GM12878 (cell line): ENCODE measurements at regions not wholly inside any gene's neighbourhood (a gene's known extent, or its start where the extent isn't known, plus 50 kb on each side); places are given as distances from the start of the nearest gene placed in this dataset.

Experiments used
- ATAC-seq: fragments of 200-7000 bp; cut with Tn5 transposase; 3 replicates; pipeline ENCODE4 v1.9.1; 2020; ENCODE audit warnings: mild to moderate bottlenecking, moderate library complexity
- BruUV-seq: library from RNA; stranded (reverse); fragments of 400-500 nt; replicated peaks from 2 replicates; lab custom pipeline; 2021; lab: Mats Ljungman, UMichigan
- CTCF ChIA-PET: fragments of 300-600 bp; sonication (Branson Sonifier 250); formaldehyde crosslinking; extraction: SDS; loops from one replicate; lab custom pipeline; 2021; ENCODE audit warnings: inconsistent platforms; lab: Yijun Ruan, JAX
- POLR2A ChIA-PET: fragments of 350-600 bp; formaldehyde crosslinking; extraction: SDS; loops from one replicate; lab custom pipeline; 2021; ENCODE audit warnings: inconsistent platforms; lab: Charles Lee
- RAD21 ChIA-PET: fragments of 300-600 bp; sonication (Branson Sonifier 250); formaldehyde crosslinking; loops from one replicate; lab custom pipeline; 2023; ENCODE audit warnings: antibody characterized with exemption; ENCODE audit not compliant: unreplicated experiment; lab: Charles Lee
- SMC1A ChIA-PET: fragments of 300-600 bp; sonication (Branson Sonifier 250); formaldehyde crosslinking; loops from one replicate; lab custom pipeline; 2023; ENCODE audit not compliant: unreplicated experiment, uncharacterized antibody; lab: Charles Lee
- DNase-seq: peaks from one replicate; pipeline ENCODE4 v3.0.0-alpha.2; 2011; ENCODE audit warnings: low read depth, low spot score
- FAIRE-seq: peaks from 3 replicates; lab custom pipeline; 2011; peaks lifted over from hg19 to GRCh38; lab: Jason Lieb, UNC
- H2AFZ ChIP-seq: 2 replicates; pipeline ENCODE4 v1.6.0; 2011; ENCODE audit warnings: low read depth, low read length, control low read depth; ENCODE audit not compliant: control insufficient read depth
- H3K27ac ChIP-seq: 2 replicates; pipeline ENCODE4 v1.5.1; 2011; ENCODE audit warnings: control low read depth; ENCODE audit not compliant: control insufficient read depth, insufficient read depth
- H3K27me3 ChIP-seq, 2 experiments: replicated peaks in 1 of 2; 2 replicates each; pipeline versions ENCODE4 v1.6.0 to v1.6.1; 2011; ENCODE audit warnings: low read length in 1 of 2; ENCODE audit not compliant: control insufficient read depth in 2 of 2, insufficient read depth in 2 of 2
- H3K36me3 ChIP-seq, 2 experiments: 2 replicates each; pipeline ENCODE4 v1.5.1; 2011; ENCODE audit warnings: low read length in 1 of 2; ENCODE audit not compliant: control insufficient read depth in 2 of 2, insufficient read depth in 2 of 2
- H3K4me1 ChIP-seq: 2 replicates; pipeline ENCODE4 v1.6.1; 2011; ENCODE audit warnings: mild to moderate bottlenecking, low read length, moderate library complexity, mixed read lengths; ENCODE audit not compliant: control insufficient read depth, insufficient read depth
- H3K4me2 ChIP-seq: 2 replicates; pipeline ENCODE4 v1.6.0; 2011; ENCODE audit warnings: control low read depth; ENCODE audit not compliant: control insufficient read depth, insufficient read depth
- H3K4me3 ChIP-seq: fragments of 200-600 bp; sonication (generic); 2 replicates; pipeline ENCODE4 v1.5.1; 2016
- H3K79me2 ChIP-seq: 2 replicates; pipeline ENCODE4 v1.6.0; 2011; ENCODE audit warnings: low read length; ENCODE audit not compliant: control insufficient read depth, insufficient read depth
- H3K9ac ChIP-seq: 2 replicates; pipeline ENCODE4 v1.8.0; 2011; ENCODE audit warnings: low read length, control low read depth, mixed read lengths; ENCODE audit not compliant: control insufficient read depth, insufficient read depth
- H3K9me3 ChIP-seq: replicated peaks from 3 replicates; pipeline ENCODE4 v1.5.1; 2011; ENCODE audit warnings: mild to moderate bottlenecking, low read length; ENCODE audit not compliant: control insufficient read depth, insufficient read depth
- H4K20me1 ChIP-seq: 2 replicates; pipeline ENCODE4 v1.6.0; 2011; ENCODE audit not compliant: control insufficient read depth, insufficient read depth
- HDGF ChIP-seq: fragments of 450-650 bp; IDR thresholded peaks from 2 replicates; pipeline ENCODE4 v1.6.1; 2016; ENCODE audit warnings: antibody characterized with exemption
- KAT2A ChIP-seq: conservative IDR thresholded peaks from 2 replicates; pipeline ENCODE4 v1.6.1; 2011; ENCODE audit warnings: low read depth, low read length; ENCODE audit not compliant: control insufficient read depth
- KLF5 ChIP-seq: fragments of 450-650 bp; IDR thresholded peaks from 2 replicates; pipeline ENCODE4 v1.6.1; 2014; ENCODE audit warnings: mild to moderate bottlenecking; ENCODE audit not compliant: partially characterized antibody
- RB1 ChIP-seq: fragments of 450-650 bp; formaldehyde crosslinking; IDR thresholded peaks from 2 replicates; pipeline ENCODE4 v1.6.1; 2017; ENCODE audit warnings: mild to moderate bottlenecking, borderline replicate concordance
- RBBP5 ChIP-seq: fragments of 200-600 bp; sonication (generic); conservative IDR thresholded peaks from 2 replicates; pipeline ENCODE4 v1.6.1; 2016
- SIX5 ChIP-seq: IDR thresholded peaks from 2 replicates; pipeline ENCODE4 v1.6.1; 2011; ENCODE audit warnings: mild to moderate bottlenecking, low read depth, low read length, moderate library complexity; ENCODE audit not compliant: severe bottlenecking
- SREBF1 ChIP-seq: IDR thresholded peaks from 2 replicates; pipeline ENCODE4 v1.6.1; 2012; ENCODE audit warnings: mild to moderate bottlenecking, low read length
- SREBF2 ChIP-seq: IDR thresholded peaks from 2 replicates; pipeline ENCODE4 v1.6.1; 2012; ENCODE audit warnings: mild to moderate bottlenecking, low read length
- SRF ChIP-seq, 2 experiments: IDR thresholded peaks; 2 replicates each; pipeline ENCODE4 v1.6.1; 2011; ENCODE audit warnings: low read depth in 2 of 2, low read length in 2 of 2, mild to moderate bottlenecking in 1 of 2, moderate library complexity in 1 of 2
- TCF3 ChIP-seq: IDR thresholded peaks from 2 replicates; pipeline ENCODE4 v1.6.1; 2012; ENCODE audit warnings: low read depth, mild to moderate bottlenecking, low read length, borderline replicate concordance; ENCODE audit not compliant: insufficient read depth
- USF2 ChIP-seq: IDR thresholded peaks from 2 replicates; pipeline ENCODE4 v1.6.1; 2011; ENCODE audit warnings: low read depth, low read length, improper control_type of control experiment, borderline replicate concordance
- WRNIP1 ChIP-seq: IDR thresholded peaks from 2 replicates; pipeline ENCODE4 v1.6.1; 2011; ENCODE audit warnings: low read depth, low read length, improper control_type of control experiment, borderline replicate concordance
- ZBTB40 ChIP-seq: fragments of 450-650 bp; IDR thresholded peaks from 2 replicates; pipeline ENCODE4 v1.6.1; 2016; ENCODE audit warnings: mild to moderate bottlenecking, moderate library complexity, borderline replicate concordance
- ZNF207 ChIP-seq: fragments of 450-650 bp; IDR thresholded peaks from 2 replicates; pipeline ENCODE4 v1.6.1; 2014; ENCODE audit warnings: antibody characterized with exemption, mild to moderate bottlenecking, borderline replicate concordance
- WGBS: methylation state at CpG from one replicate; pipeline ENCODE4 v1.1.6; 2016; ENCODE audit warnings: low lambda C conversion rate; ENCODE audit not compliant: insufficient replicate concordance, insufficient coverage; ENCODE audit errors: missing lambda C conversion rate; 5-methylcytosine and 5-hydroxymethylcytosine counted together
- in situ Hi-C: fragments of 300-500 bp; cut with MboI; formaldehyde crosslinking; loops from 9 replicates; pipeline ENCODE4 v1.14.3; 2018; ENCODE audit warnings: mixed read lengths
- intact Hi-C: fragments of 100-400 bp; cut with micrococcal nuclease; formaldehyde crosslinking; loops from one replicate; pipeline ENCODE4 v1.14.2; 2022; ENCODE audit not compliant: unreplicated experiment
- TF ChIP-seq, protein P1 (sequence below): fragments of 450-650 bp; IDR thresholded peaks from 2 replicates; pipeline ENCODE4 v1.6.1; 2017; ENCODE audit warnings: low read depth, mild to moderate bottlenecking, moderate library complexity

GRCh38 chr12:131274061-131274460, 320.4 kb downstream of the ADGRD1 start (continued):
- TF ChIP-seq SREBF2, result no peak

GRCh38 chr12:131274906-131275305, 321.2 kb downstream of the ADGRD1 start:
- DNase-seq, result no peak
- in situ Hi-C loops (no loop called here), intact Hi-C loops (no loop called here)
- CTCF ChIA-PET, result no interaction called here
- RAD21 ChIA-PET, result no interaction called here
- Histone ChIP-seq H3K4me3 (no peak overlapping the region), H3K27me3 (peaks cover 0 to 1% of the 10 kb centered on the region in 2 experiments; a peak in 2 of 4 replicates), H3K27ac (no peak overlapping the region), H3K4me1 (no peaks in the 10 kb centered on the region), H2AFZ (no peak overlapping the region), H3K4me2 (no peak overlapping the region), H3K9ac (no peak overlapping the region), H4K20me1 (no peaks in the 10 kb centered on the region), H3K79me2 (no peaks in the 10 kb centered on the region), H3K36me3 (no peaks in the 10 kb centered on the region), H3K9me3 (no peaks in the 10 kb centered on the region)
- ATAC-seq, result no peak
- SMC1A ChIA-PET, result no interaction called here
- no peak for FAIRE-seq
- TF ChIP-seq HDGF (no peak), ZNF207 (no peak), KLF5 (no peak), ZBTB40 (no peak), SRF (IDR thresholded peaks at IDR 0.05; ENCODE audit: low read depth in 2 of 2, low read length in 2 of 2) (no peak), SIX5 (no peak), TCF3 (no peak), USF2 (no peak), WRNIP1 (no peak), KAT2A (no peak), RBBP5 (no peak), SREBF1 (no peak), RB1 (no peak)
- TF ChIP-seq, protein P1, sequence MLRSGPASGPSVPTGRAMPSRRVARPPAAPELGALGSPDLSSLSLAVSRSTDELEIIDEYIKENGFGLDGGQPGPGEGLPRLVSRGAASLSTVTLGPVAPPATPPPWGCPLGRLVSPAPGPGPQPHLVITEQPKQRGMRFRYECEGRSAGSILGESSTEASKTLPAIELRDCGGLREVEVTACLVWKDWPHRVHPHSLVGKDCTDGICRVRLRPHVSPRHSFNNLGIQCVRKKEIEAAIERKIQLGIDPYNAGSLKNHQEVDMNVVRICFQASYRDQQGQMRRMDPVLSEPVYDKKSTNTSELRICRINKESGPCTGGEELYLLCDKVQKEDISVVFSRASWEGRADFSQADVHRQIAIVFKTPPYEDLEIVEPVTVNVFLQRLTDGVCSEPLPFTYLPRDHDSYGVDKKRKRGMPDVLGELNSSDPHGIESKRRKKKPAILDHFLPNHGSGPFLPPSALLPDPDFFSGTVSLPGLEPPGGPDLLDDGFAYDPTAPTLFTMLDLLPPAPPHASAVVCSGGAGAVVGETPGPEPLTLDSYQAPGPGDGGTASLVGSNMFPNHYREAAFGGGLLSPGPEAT, result no peak
- POLR2A ChIA-PET, result no interaction called here
- BruUV-seq, result no TSS peak
- WGBS, result 51% methylated on average over 14 of the region's 14 CpGs
